Endothelial cell of umbilical vein (primary cell): ENCODE measurements at regions not wholly inside any gene's neighbourhood (a gene's known extent, or its start where the extent isn't known, plus 50 kb on each side); places are given as distances from the start of the nearest gene placed in this dataset.

Source experiments
- BruUV-seq: library from RNA; stranded (reverse); fragments of 400-500 nt; replicated peaks from 2 replicates; lab custom pipeline; 2021; lab: Mats Ljungman, UMichigan
- CTCF ChIA-PET: fragments of 300-600, 350-600 bp; sonication (Branson Sonifier 250); formaldehyde crosslinking; loops from one replicate; lab custom pipeline; 2021; ENCODE audit warnings: antibody characterized with exemption, inconsistent platforms; lab: Charles Lee
- POLR2A ChIA-PET: fragments of 300-600, 350-600 bp; sonication (Branson Sonifier 250); formaldehyde crosslinking; loops from one replicate; lab custom pipeline; 2021; ENCODE audit warnings: antibody characterized with exemption, inconsistent platforms; lab: Charles Lee
- DNase-seq: peaks from one replicate; pipeline ENCODE4 v3.0.0-alpha.2; 2011; ENCODE audit warnings: low read depth, low spot score
- FAIRE-seq: peaks from 2 replicates; lab custom pipeline; 2011; peaks lifted over from hg19 to GRCh38; lab: Jason Lieb, UNC
- H2AFZ ChIP-seq: 2 replicates; pipeline ENCODE4 v1.6.0; 2012; ENCODE audit warnings: low read depth, low read length, control low read depth, inconsistent platforms
- H3K27ac ChIP-seq: 2 replicates; pipeline ENCODE4 v1.5.1; 2011; ENCODE audit warnings: low read depth, mild to moderate bottlenecking, control low read depth, low read length, moderate library complexity; ENCODE audit not compliant: insufficient read depth
- H3K27me3 ChIP-seq, 2 experiments: 2 replicates each; pipeline versions ENCODE4 v1.6.0 to v1.6.1; 2011; ENCODE audit warnings: low read length in 2 of 2, mixed read lengths in 1 of 2; ENCODE audit not compliant: control insufficient read depth in 2 of 2, insufficient read depth in 2 of 2
- H3K36me3 ChIP-seq, 2 experiments: 2 replicates in 1 of 2; 3 replicates in 1 of 2; pipeline ENCODE4 v1.5.1; 2011; ENCODE audit warnings: low read length in 2 of 2, mild to moderate bottlenecking in 1 of 2, moderate library complexity in 1 of 2; ENCODE audit not compliant: control insufficient read depth in 2 of 2, insufficient read depth in 2 of 2; ENCODE audit errors: extremely low read depth in 1 of 2
- H3K4me1 ChIP-seq: 3 replicates; pipeline ENCODE4 v1.5.1; 2011; ENCODE audit warnings: mild to moderate bottlenecking, low read length; ENCODE audit not compliant: control insufficient read depth, insufficient read depth; ENCODE audit errors: extremely low read depth
- H3K4me2 ChIP-seq: 2 replicates; pipeline ENCODE4 v1.6.1; 2011; ENCODE audit warnings: low read length, control low read depth, mixed read lengths; ENCODE audit not compliant: insufficient read depth
- H3K4me3 ChIP-seq, 3 experiments: fragments of 200-600 bp in 1 of 3; sonication (generic), shearing (Covaris generic) in 1 of 3; replicated peaks in 1 of 3; 2 replicates each; pipeline ENCODE4 v1.5.1; 2011 to 2016; ENCODE audit warnings: control low read depth in 3 of 3, low read length in 3 of 3, mild to moderate bottlenecking in 2 of 3, inconsistent platforms in 1 of 3, low read depth in 1 of 3, moderate library complexity in 1 of 3; ENCODE audit not compliant: insufficient read depth in 1 of 3
- H3K79me2 ChIP-seq: 2 replicates; pipeline ENCODE4 v1.6.0; 2012; ENCODE audit warnings: low read length, inconsistent platforms; ENCODE audit not compliant: control insufficient read depth, insufficient read depth
- H3K9ac ChIP-seq: replicated peaks from 2 replicates; pipeline ENCODE3; 2011; ENCODE audit warnings: low read length, control low read depth; ENCODE audit not compliant: insufficient read depth; ENCODE audit errors: extremely low read depth
- H3K9me1 ChIP-seq: replicated peaks from 3 replicates; pipeline ENCODE4 v1.6.0; 2011; ENCODE audit warnings: mild to moderate bottlenecking, low read length; ENCODE audit not compliant: control insufficient read depth, insufficient read depth; ENCODE audit errors: extremely low read depth
- H3K9me3 ChIP-seq: replicated peaks from 2 replicates; pipeline ENCODE4 v1.5.1; 2012; ENCODE audit warnings: low read length, inconsistent platforms; ENCODE audit not compliant: control insufficient read depth, insufficient read depth
- H4K20me1 ChIP-seq: replicated peaks from 2 replicates; pipeline ENCODE3; 2011; ENCODE audit warnings: mild to moderate bottlenecking, low read length; ENCODE audit not compliant: control insufficient read depth, insufficient read depth; ENCODE audit errors: extremely low read depth
- EZH2 ChIP-seq: IDR thresholded peaks from 2 replicates; pipeline ENCODE4 v1.6.1; 2012; ENCODE audit warnings: borderline replicate concordance, low read depth, mild to moderate bottlenecking, moderate library complexity, low read length, inconsistent platforms; ENCODE audit not compliant: severe bottlenecking
- FOS ChIP-seq: IDR thresholded peaks from 2 replicates; pipeline ENCODE4 v1.6.1; 2011; ENCODE audit warnings: mild to moderate bottlenecking, low read length, moderate library complexity, borderline replicate concordance; ENCODE audit not compliant: insufficient read depth
- GATA2 ChIP-seq: IDR thresholded peaks from 2 replicates; pipeline ENCODE4 v1.7.0; 2011; ENCODE audit warnings: low read depth, mild to moderate bottlenecking, moderate library complexity, mixed read lengths, low read length; ENCODE audit not compliant: insufficient read length, insufficient read depth
- JUN ChIP-seq: IDR thresholded peaks from 2 replicates; pipeline ENCODE4 v1.6.1; 2011; ENCODE audit warnings: borderline replicate concordance, low read depth; ENCODE audit not compliant: insufficient read length, insufficient read depth
- MYC ChIP-seq: IDR thresholded peaks from one replicate; pipeline ENCODE4 v1.6.1; 2011; ENCODE audit warnings: mild to moderate bottlenecking, low read depth, low read length
- POLR2A ChIP-seq: IDR thresholded peaks from 2 replicates; pipeline ENCODE4 v1.6.1; 2012; ENCODE audit warnings: low read depth, mild to moderate bottlenecking, control low read depth, low read length
- POLR2AphosphoS5 ChIP-seq: IDR thresholded peaks from 2 replicates; pipeline ENCODE4 v1.6.1; 2012; ENCODE audit warnings: low read depth, mild to moderate bottlenecking, control low read depth, low read length, moderate library complexity; ENCODE audit not compliant: insufficient read depth
- dilution Hi-C: fragments of 300-500 bp; cut with MboI; formaldehyde crosslinking; loops from one replicate; pipeline ENCODE4 v1.15.0; 2019; ENCODE audit warnings: low sequenced_read_pairs; ENCODE audit not compliant: extremely low pct_ligation_motif_present
- intact Hi-C: fragments of 100-400 bp; cut with micrococcal nuclease; formaldehyde crosslinking; loops from one replicate; pipeline ENCODE4 v1.10.0; 2022
- TF ChIP-seq, protein P1 (sequence below): IDR thresholded peaks from 2 replicates; pipeline ENCODE4 v1.6.1; 2011; ENCODE audit not compliant: insufficient read depth, insufficient read length
- TF ChIP-seq, protein P2 (sequence below), 2 donors: IDR thresholded peaks; 1 replicate in 1 of 2; 2 replicates in 1 of 2; pipeline ENCODE4 v1.5.1; 2011; ENCODE audit warnings: low read length in 2 of 2, mild to moderate bottlenecking in 2 of 2, moderate library complexity in 2 of 2, control low read depth in 1 of 2, inconsistent platforms in 1 of 2, low read depth in 1 of 2; ENCODE audit not compliant: insufficient read depth in 1 of 2; ENCODE audit errors: extremely low read depth in 1 of 2

DNA sequence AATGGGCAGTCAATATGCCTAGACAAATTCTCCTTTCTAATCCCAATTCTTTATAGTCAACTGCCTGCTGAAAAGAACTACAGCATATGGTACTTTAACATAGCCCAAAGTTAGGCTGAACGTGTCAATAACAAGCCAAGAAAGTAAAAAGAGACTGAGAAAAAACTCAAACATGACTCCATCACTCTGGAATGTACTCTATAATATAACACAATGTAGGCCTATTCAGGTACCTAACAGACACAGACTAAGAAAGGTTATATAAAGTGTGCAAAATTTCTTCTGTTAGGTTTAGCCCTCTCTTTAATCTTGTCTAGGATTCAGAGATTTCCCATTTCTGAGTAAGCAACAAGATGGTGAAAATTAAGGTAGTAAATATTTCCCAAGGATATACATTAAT lies 209.7 kb upstream of the PRR16 start:
- no peak overlapping the region for H3K4me2 ChIP-seq
- H3K27me3 ChIP-seq = no peaks in the 10 kb centered on the region
- no peaks in the 10 kb centered on the region for H3K9me1 ChIP-seq
- FAIRE-seq (no peak), DNase-seq (no peak)
- no TSS peak for BruUV-seq
- no peak overlapping the region for H3K27ac ChIP-seq
- H3K4me1 ChIP-seq = no peaks in the 10 kb centered on the region
- no peaks in the 10 kb centered on the region for H3K36me3 ChIP-seq
- H2AFZ ChIP-seq = no peak overlapping the region
- no peak overlapping the region for H3K9ac ChIP-seq
- dilution Hi-C loops = no loop called here
- POLR2A ChIA-PET = no interaction called here
- H3K4me3 ChIP-seq = no peak overlapping the region
- no peaks in the 10 kb centered on the region for H4K20me1 ChIP-seq
- H3K79me2 ChIP-seq = no peaks in the 10 kb centered on the region
- no peaks in the 10 kb centered on the region for H3K9me3 ChIP-seq
- CTCF ChIA-PET = no interaction called here
- no peak for TF ChIP-seq FOS
- TF ChIP-seq, protein P1, sequence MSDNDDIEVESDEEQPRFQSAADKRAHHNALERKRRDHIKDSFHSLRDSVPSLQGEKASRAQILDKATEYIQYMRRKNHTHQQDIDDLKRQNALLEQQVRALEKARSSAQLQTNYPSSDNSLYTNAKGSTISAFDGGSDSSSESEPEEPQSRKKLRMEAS = no peak
- no peak for TF ChIP-seq MYC
- intact Hi-C loops = no loop called here

DNA sequence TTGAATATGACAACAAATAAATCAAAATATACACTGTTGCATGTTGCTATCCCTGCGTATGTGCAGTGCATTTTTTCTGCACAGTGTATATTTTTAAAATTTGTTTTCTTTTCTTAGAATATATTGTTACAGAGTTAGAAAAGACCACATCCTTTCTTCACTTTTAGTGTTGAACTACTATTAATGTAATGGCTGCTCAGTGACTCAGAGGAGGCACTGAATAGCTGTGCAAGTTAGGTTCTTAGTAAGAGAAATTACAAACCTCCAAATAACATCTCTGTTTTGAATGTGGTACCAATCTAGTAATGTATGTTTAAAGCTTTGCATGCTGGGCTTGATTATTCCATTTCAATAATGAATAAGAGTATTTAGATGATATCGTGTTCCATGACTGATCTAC lies 208.9 kb upstream of the PRR16 start:
- Histone ChIP-seq H3K9me3 (no peaks in the 10 kb centered on the region), H3K4me3 (no peak overlapping the region), H3K36me3 (no peaks in the 10 kb centered on the region), H2AFZ (no peak overlapping the region), H3K9ac (no peak overlapping the region), H3K27ac (no peak overlapping the region), H4K20me1 (no peaks in the 10 kb centered on the region), H3K4me1 (no peaks in the 10 kb centered on the region), H3K27me3 (no peaks in the 10 kb centered on the region), H3K9me1 (no peaks in the 10 kb centered on the region), H3K4me2 (no peak overlapping the region), H3K79me2 (no peaks in the 10 kb centered on the region)
- intact Hi-C loops = no loop called here
- FAIRE-seq (no peak), DNase-seq (no peak)
- no peak for TF ChIP-seq FOS
- TF ChIP-seq, protein P1 = no peak
- TF ChIP-seq, protein P2, sequence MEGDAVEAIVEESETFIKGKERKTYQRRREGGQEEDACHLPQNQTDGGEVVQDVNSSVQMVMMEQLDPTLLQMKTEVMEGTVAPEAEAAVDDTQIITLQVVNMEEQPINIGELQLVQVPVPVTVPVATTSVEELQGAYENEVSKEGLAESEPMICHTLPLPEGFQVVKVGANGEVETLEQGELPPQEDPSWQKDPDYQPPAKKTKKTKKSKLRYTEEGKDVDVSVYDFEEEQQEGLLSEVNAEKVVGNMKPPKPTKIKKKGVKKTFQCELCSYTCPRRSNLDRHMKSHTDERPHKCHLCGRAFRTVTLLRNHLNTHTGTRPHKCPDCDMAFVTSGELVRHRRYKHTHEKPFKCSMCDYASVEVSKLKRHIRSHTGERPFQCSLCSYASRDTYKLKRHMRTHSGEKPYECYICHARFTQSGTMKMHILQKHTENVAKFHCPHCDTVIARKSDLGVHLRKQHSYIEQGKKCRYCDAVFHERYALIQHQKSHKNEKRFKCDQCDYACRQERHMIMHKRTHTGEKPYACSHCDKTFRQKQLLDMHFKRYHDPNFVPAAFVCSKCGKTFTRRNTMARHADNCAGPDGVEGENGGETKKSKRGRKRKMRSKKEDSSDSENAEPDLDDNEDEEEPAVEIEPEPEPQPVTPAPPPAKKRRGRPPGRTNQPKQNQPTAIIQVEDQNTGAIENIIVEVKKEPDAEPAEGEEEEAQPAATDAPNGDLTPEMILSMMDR (IDR thresholded peaks at IDR 0.05; ENCODE audit: extremely low read depth in 1 of 2, insufficient read depth in 1 of 2, low read depth in 1 of 2, low read length in 2 of 2) = no peak
- no peak for TF ChIP-seq GATA2
- TF ChIP-seq JUN = no peak
- TF ChIP-seq EZH2 = no peak
- TF ChIP-seq POLR2AphosphoS5 = no peak
- TF ChIP-seq POLR2A = no peak
- TF ChIP-seq MYC = no peak
- ChIA-PET CTCF (interaction anchor here (1.1 to 1.4 kb wide), 2 partner anchors 15 to 199 kb away, joined by 4 read pairs; no protein-coding TSS in a partner anchor), POLR2A (no interaction called here)
- dilution Hi-C loops = no loop called here
- no TSS peak for BruUV-seq
